ENCODE measurements at regions not wholly inside any gene's neighbourhood (a gene's known extent, or its start where the extent isn't known, plus 50 kb on each side); places are given as distances from the start of the nearest gene placed in this dataset.

GRCh38 chr15:69824877-69825406 lies 272.8 kb downstream of the TLE3 start:
- TF ChIP-seq POLR2A (IDR thresholded peaks at IDR 0.05), result no peak
- no peak for TF ChIP-seq CTCF (IDR thresholded peaks at IDR 0.05)

Data from tibial nerve (tissue), 3 donors.